PC-3 (cell line): ENCODE measurements at regions not wholly inside any gene's neighbourhood (a gene's known extent, or its start where the extent isn't known, plus 50 kb on each side); places are given as distances from the start of the nearest gene placed in this dataset.

Experiments
- ATAC-seq: fragments of 200-7000 bp; cut with Tn5 transposase; 2 replicates; pipeline ENCODE4 v1.9.1; 2020; ENCODE audit warnings: mild to moderate bottlenecking, moderate library complexity
- BruUV-seq: library from RNA; stranded (reverse); fragments of 400-500 nt; replicated peaks from 2 replicates; lab custom pipeline; 2021; lab: Mats Ljungman, UMichigan
- CTCF ChIA-PET: fragments of 300-600 bp; sonication (Branson Sonifier 250); formaldehyde crosslinking; loops from one replicate; lab custom pipeline; 2022; ENCODE audit warnings: antibody characterized with exemption; lab: Charles Lee
- POLR2A ChIA-PET: fragments of 300-600 bp; sonication (Branson Sonifier 250); formaldehyde crosslinking; loops from one replicate; lab custom pipeline; 2022; ENCODE audit warnings: antibody characterized with exemption; ENCODE audit not compliant: unreplicated experiment; lab: Charles Lee
- DNase-seq: peaks from one replicate; pipeline ENCODE4 v3.0.0-alpha.2; 2015
- H2AFZ ChIP-seq: fragments of 300-600 bp; sonication (generic); 2 replicates; pipeline ENCODE4 v1.6.0; 2016; ENCODE audit warnings: antibody characterized with exemption, low read length
- H3F3A ChIP-seq: fragments of 300-600 bp; sonication (generic); one replicate; pipeline ENCODE4 v1.6.0; 2017; ENCODE audit warnings: antibody characterized with exemption, low read length, control low read depth, mild to moderate bottlenecking; ENCODE audit not compliant: unreplicated experiment
- H3K27ac ChIP-seq: fragments of 300-600 bp; sonication (generic); 2 replicates; pipeline ENCODE4 v1.5.1; 2016; ENCODE audit warnings: mild to moderate bottlenecking, low read length
- H3K27me3 ChIP-seq: fragments of 300-600 bp; sonication (generic); 2 replicates; pipeline ENCODE4 v1.6.1; 2016; ENCODE audit warnings: low read length, mixed read lengths
- H3K36me3 ChIP-seq: fragments of 300-600 bp; sonication (generic); 2 replicates; pipeline ENCODE4 v1.6.1; 2016; ENCODE audit warnings: low read depth, mixed run types, low read length, mixed read lengths
- H3K4me1 ChIP-seq: fragments of 300-600 bp; sonication (generic); 2 replicates; pipeline ENCODE4 v1.5.1; 2016; ENCODE audit warnings: low read length; ENCODE audit not compliant: insufficient read depth
- H3K4me2 ChIP-seq: fragments of 300-600 bp; sonication (generic); 2 replicates; pipeline ENCODE4 v1.6.0; 2016; ENCODE audit warnings: low read length
- H3K4me3 ChIP-seq: fragments of 300-600 bp; sonication (generic); 2 replicates; pipeline ENCODE4 v1.5.1; 2016; ENCODE audit warnings: mild to moderate bottlenecking, low read length, mixed read lengths
- H3K79me2 ChIP-seq: fragments of 300-600 bp; sonication (generic); 2 replicates; pipeline ENCODE4 v1.6.1; 2017; ENCODE audit warnings: low read length, mixed read lengths
- H3K9ac ChIP-seq: fragments of 300-600 bp; sonication (generic); 2 replicates; pipeline ENCODE4 v1.6.0; 2016; ENCODE audit warnings: mild to moderate bottlenecking, low read length
- H3K9me2 ChIP-seq: fragments of 300-600 bp; sonication (generic); replicated peaks from 2 replicates; pipeline ENCODE4 v1.6.1; 2016; ENCODE audit warnings: mixed run types, low read length, mixed read lengths
- H3K9me3 ChIP-seq: fragments of 300-600 bp; sonication (generic); 2 replicates; pipeline ENCODE4 v1.6.1; 2016; ENCODE audit warnings: low read length, mixed read lengths
- H4K20me1 ChIP-seq: fragments of 300-600 bp; sonication (generic); 2 replicates; pipeline ENCODE4 v1.6.1; 2016; ENCODE audit warnings: low read length, mixed read lengths
- CTCF ChIP-seq: fragments of 300-600 bp; sonication (generic); conservative IDR thresholded peaks from 2 replicates; pipeline ENCODE4 v1.5.1; 2017; ENCODE audit warnings: antibody characterized with exemption, low read depth, mild to moderate bottlenecking, low read length
- EZH2 ChIP-seq: fragments of 300-600 bp; sonication (generic); IDR thresholded peaks from one replicate; pipeline ENCODE4 v1.6.1; 2017; ENCODE audit warnings: antibody characterized with exemption, mild to moderate bottlenecking, low read length; ENCODE audit not compliant: unreplicated experiment
- EZH2phosphoT487 ChIP-seq: fragments of 300-600 bp; sonication (generic); IDR thresholded peaks from 2 replicates; pipeline ENCODE4 v1.6.1; 2018; ENCODE audit warnings: mild to moderate bottlenecking, antibody characterized with exemption, low read length, borderline replicate concordance
- intact Hi-C: fragments of 100-400 bp; cut with micrococcal nuclease; formaldehyde crosslinking; loops from 2 replicates; pipeline ENCODE4 v1.9.0; 2023

GRCh38 chr7:156344595-156344994 lies 296.0 kb upstream of the RNF32 start:
- Histone ChIP-seq H3K4me3 (no peak overlapping the region), H3K9me3 (no peaks in the 10 kb centered on the region), H3K36me3 (no peaks in the 10 kb centered on the region), H3K9ac (no peak overlapping the region), H3K9me2 (no peaks in the 10 kb centered on the region), H3K79me2 (no peaks in the 10 kb centered on the region), H3F3A (no peaks in the 10 kb centered on the region), H3K4me1 (no peaks in the 10 kb centered on the region), H3K27me3 (peaks cover 45% of the 10 kb centered on the region), H2AFZ (no peak overlapping the region), H4K20me1 (no peaks in the 10 kb centered on the region), H3K4me2 (no peak overlapping the region), H3K27ac (no peak overlapping the region)
- TF ChIP-seq EZH2 (no peak), CTCF (no peak), EZH2phosphoT487 (no peak)
- POLR2A ChIA-PET, result no interaction called here
- no TSS peak for BruUV-seq
- DNase-seq (no peak), ATAC-seq (no peak)
- CTCF ChIA-PET, result no interaction called here
- intact Hi-C loops, result no loop called here

GRCh38 chr7:156334636-156335035 lies 305.9 kb upstream of the RNF32 start:
- DNase-seq (peak; percentile 63), ATAC-seq (peak; percentile 61)
- Histone ChIP-seq H3K27ac (no peak overlapping the region), H3K4me3 (no peak overlapping the region), H3F3A (no peaks in the 10 kb centered on the region), H3K9me3 (no peaks in the 10 kb centered on the region), H3K79me2 (no peaks in the 10 kb centered on the region), H3K27me3 (peaks cover 28% of the 10 kb centered on the region), H2AFZ (no peak overlapping the region), H3K4me1 (no peaks in the 10 kb centered on the region), H3K36me3 (no peaks in the 10 kb centered on the region), H3K4me2 (no peak overlapping the region), H3K9me2 (no peaks in the 10 kb centered on the region), H4K20me1 (no peaks in the 10 kb centered on the region), H3K9ac (no peak overlapping the region)
- BruUV-seq, result no TSS peak
- ChIA-PET CTCF (no interaction called here), POLR2A (no interaction called here)
- TF ChIP-seq CTCF, result no peak
- no peak for TF ChIP-seq EZH2phosphoT487
- TF ChIP-seq EZH2, result no peak
- intact Hi-C loops, result no loop called here

- Histone ChIP-seq H3F3A (no peaks in the 10 kb centered on the region), H3K9ac (no peak overlapping the region), H4K20me1 (no peaks in the 10 kb centered on the region), H3K9me2 (no peaks in the 10 kb centered on the region), H3K4me3 (no peak overlapping the region), H3K4me1 (no peaks in the 10 kb centered on the region), H3K36me3 (no peaks in the 10 kb centered on the region), H3K79me2 (no peaks in the 10 kb centered on the region), H3K4me2 (no peak overlapping the region), H2AFZ (no peak overlapping the region), H3K27ac (no peak overlapping the region), H3K9me3 (no peaks in the 10 kb centered on the region), H3K27me3 (peaks cover 10% of the 10 kb centered on the region; the same call in 1 of the 2 replicates)
- ATAC-seq (no peak), DNase-seq (no peak)
- intact Hi-C loops, result no loop called here
- CTCF ChIA-PET, result no interaction called here
- POLR2A ChIA-PET, result no interaction called here
- no TSS peak for BruUV-seq
- no peak for TF ChIP-seq EZH2
- no peak for TF ChIP-seq CTCF
- no peak for TF ChIP-seq EZH2phosphoT487
These were observed 312.7 kb upstream of the RNF32 start for GRCh38 chr7:156327916-156328315.
